Gastroesophageal sphincter (tissue), 4 donors: ENCODE measurements at regions not wholly inside any gene's neighbourhood (a gene's known extent, or its start where the extent isn't known, plus 50 kb on each side); places are given as distances from the start of the nearest gene placed in this dataset.

ENCODE experiments used
- ATAC-seq: fragments of 150-250 bp; one replicate; pipeline ENCODE4 v1.9.1; 2016; ENCODE audit warnings: mild to moderate bottlenecking, moderate library complexity
- H3K27ac ChIP-seq, 4 donors: fragments of 200-600 bp; sonication (generic) in 3 of 4; 1 replicate in 3 of 4; 2 replicates in 1 of 4; pipeline ENCODE4 v1.5.1; 2016 to 2019
- H3K27me3 ChIP-seq: fragments of 200-600 bp; sonication (generic); one replicate; pipeline ENCODE4 v1.5.1; 2019
- H3K36me3 ChIP-seq, 2 donors: fragments of 200-600 bp; sonication (generic); one replicate each; pipeline ENCODE4 v1.5.1; 2019; ENCODE audit warnings: control low read depth in 1 of 2
- H3K4me1 ChIP-seq, 3 donors: fragments of 200-600 bp; sonication (generic); 1 replicate in 2 of 3; 2 replicates in 1 of 3; pipeline ENCODE4 v1.5.1; 2016 to 2019; ENCODE audit warnings: control low read depth in 2 of 3
- H3K4me3 ChIP-seq, 2 donors: fragments of 200-600 bp; sonication (generic); one replicate each; pipeline ENCODE4 v1.5.1; 2019; ENCODE audit warnings: mild to moderate bottlenecking in 1 of 2, moderate library complexity in 1 of 2
- H3K9me3 ChIP-seq, 3 donors: fragments of 200-600 bp; sonication (generic); one replicate each; pipeline ENCODE4 v1.5.1; 2017 to 2019; ENCODE audit warnings: control low read depth in 2 of 3
- CTCF ChIP-seq, 4 experiments: fragments of 200-600 bp in 2 of 4; fragments of 450-650 bp in 2 of 4; sonication (generic) in 1 of 4; IDR thresholded peaks; one replicate each; pipeline ENCODE4 v1.5.1; 2017 to 2019; ENCODE audit warnings: antibody characterized with exemption in 4 of 4, mild to moderate bottlenecking in 2 of 4, moderate library complexity in 2 of 4
- EP300 ChIP-seq: sonication (generic); formaldehyde crosslinking; IDR thresholded peaks from one replicate; pipeline ENCODE4 v1.6.1; 2017; ENCODE audit warnings: antibody characterized with exemption, mild to moderate bottlenecking
- POLR2A ChIP-seq, 2 donors: fragments of 450-650 bp; IDR thresholded peaks; one replicate each; pipeline ENCODE4 v1.6.1; 2017; ENCODE audit warnings: antibody characterized with exemption in 2 of 2, mild to moderate bottlenecking in 2 of 2, moderate library complexity in 1 of 2
- POLR2AphosphoS5 ChIP-seq: sonication (generic); formaldehyde crosslinking; IDR thresholded peaks from one replicate; pipeline ENCODE4 v1.6.1; 2017; ENCODE audit warnings: antibody characterized with exemption
- WGBS, 2 donors: methylation state at CpG; one replicate each; pipeline ENCODE4 v1.1.5; 2018; ENCODE audit warnings: low coverage in 1 of 2; 5-methylcytosine and 5-hydroxymethylcytosine counted together

DNA sequence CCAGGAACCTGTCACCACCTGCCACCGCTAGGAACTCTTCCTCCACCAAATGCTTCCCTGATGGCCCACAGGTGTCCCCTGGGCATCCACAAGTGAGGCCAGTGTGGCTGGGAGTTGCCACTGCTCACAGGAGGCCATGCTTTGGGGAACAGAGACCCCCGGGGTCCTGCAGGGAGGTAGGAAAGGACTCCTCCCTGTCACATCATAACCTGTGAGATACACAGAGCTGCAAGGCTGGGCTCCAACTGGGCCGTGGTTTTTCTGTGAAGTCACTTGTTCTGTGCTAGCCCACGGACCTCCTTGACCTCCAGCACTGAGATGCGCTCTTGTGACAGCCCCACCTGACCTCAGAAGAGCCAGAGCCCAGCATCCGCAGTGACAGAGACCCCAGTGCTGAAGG is 311.2 kb downstream of the C16orf95 start:
- no peaks in the 10 kb centered on the region for H3K4me1 ChIP-seq
- H3K27me3 ChIP-seq, result peaks cover 38% of the 10 kb centered on the region
- ATAC-seq, result no peak
- WGBS, 2 donors, result no CpG with 5 or more reads among the region's 6 CpGs
- no peaks in the 10 kb centered on the region for H3K36me3 ChIP-seq
- peaks cover 0 to 10% (median 0%) of the 10 kb centered on the region in 3 donors for H3K9me3 ChIP-seq
- no peak overlapping the region for H3K27ac ChIP-seq
- TF ChIP-seq POLR2AphosphoS5, result no peak
- TF ChIP-seq CTCF (IDR thresholded peaks at IDR 0.05), result no peak
- TF ChIP-seq EP300, result no peak
- no peak for TF ChIP-seq POLR2A (IDR thresholded peaks at IDR 0.05)
- no peak overlapping the region for H3K4me3 ChIP-seq

DNA sequence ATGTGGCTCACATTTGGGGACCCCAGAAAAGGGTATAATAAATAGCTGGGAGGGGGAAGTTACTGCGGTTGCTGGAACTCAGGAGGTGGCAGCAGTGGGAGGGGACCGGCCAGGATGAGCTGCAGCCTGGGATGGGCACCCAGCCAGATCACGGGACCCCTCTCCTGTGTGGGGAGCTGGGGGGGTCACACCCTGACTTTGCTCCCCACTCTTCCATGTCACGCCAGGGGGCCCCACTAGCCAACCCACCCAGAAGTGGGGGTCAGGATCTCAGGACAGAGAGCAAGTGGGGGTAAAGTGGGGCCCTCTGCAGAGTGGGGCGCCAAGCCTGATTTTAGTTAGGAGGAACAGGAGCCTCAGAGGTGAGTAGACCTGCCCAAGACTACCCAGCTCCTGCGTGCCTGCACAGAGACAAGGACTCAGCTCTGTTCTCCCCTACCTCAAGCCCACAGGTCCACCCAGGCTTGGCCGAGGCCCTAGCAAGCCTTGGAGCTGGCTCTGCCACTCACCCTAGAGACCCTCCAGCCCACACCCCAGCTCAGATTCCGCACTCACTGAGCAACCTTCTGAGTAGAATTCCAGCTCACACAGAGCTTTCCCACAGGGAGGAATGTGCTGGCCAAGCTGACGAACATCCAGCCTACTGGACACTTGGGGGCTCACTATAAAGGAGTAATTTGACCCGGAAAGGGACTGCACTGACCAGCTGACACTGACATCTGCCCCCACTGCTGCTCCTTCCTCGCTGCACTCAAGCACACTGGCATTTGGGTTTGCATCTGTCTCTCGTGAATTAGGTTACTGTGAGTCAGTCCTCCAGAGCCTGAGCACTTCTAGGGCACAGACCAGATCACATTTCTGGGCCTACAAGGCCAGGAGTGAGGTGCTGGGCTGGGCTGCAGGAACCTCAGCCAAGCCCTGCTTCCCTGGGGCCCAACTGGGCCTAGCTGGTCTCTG is 310.1 kb downstream of the C16orf95 start:
- H3K27me3 ChIP-seq, result peaks cover 38% of the 10 kb centered on the region
- ATAC-seq, result no peak

GRCh38 chr16:87007907-87008306 is 309.3 kb downstream of the C16orf95 start:
- Histone ChIP-seq H3K4me1 (no peaks in the 10 kb centered on the region), H3K27ac (no peak overlapping the region), H3K4me3 (no peak overlapping the region), H3K9me3 (peaks cover 0 to 8% (median 0%) of the 10 kb centered on the region in 3 donors), H3K27me3 (peaks cover 38% of the 10 kb centered on the region), H3K36me3 (no peaks in the 10 kb centered on the region)
- WGBS, 2 donors, result 95 to 100% methylated on average over 3 to 8 of the region's 10 CpGs
- no peak for ATAC-seq
- TF ChIP-seq EP300, result no peak
- no peak for TF ChIP-seq POLR2AphosphoS5
- no peak for TF ChIP-seq POLR2A (IDR thresholded peaks at IDR 0.05)
- TF ChIP-seq CTCF (IDR thresholded peaks at IDR 0.05), result no peak

More for the DNA sequence above, 310.1 kb downstream of the C16orf95 start:
- WGBS, 2 donors, result 79 to 82% methylated on average over 3 to 7 of the region's 12 CpGs
- H3K27ac ChIP-seq, result no peak overlapping the region
- TF ChIP-seq POLR2A (IDR thresholded peaks at IDR 0.05) (no peak), POLR2AphosphoS5 (no peak), EP300 (no peak), CTCF (IDR thresholded peaks at IDR 0.05) (no peak)
- no peaks in the 10 kb centered on the region for H3K36me3 ChIP-seq
- no peaks in the 10 kb centered on the region for H3K4me1 ChIP-seq
- H3K9me3 ChIP-seq, result peaks cover 0 to 8% (median 0%) of the 10 kb centered on the region in 3 donors
- no peak overlapping the region for H3K4me3 ChIP-seq

DNA sequence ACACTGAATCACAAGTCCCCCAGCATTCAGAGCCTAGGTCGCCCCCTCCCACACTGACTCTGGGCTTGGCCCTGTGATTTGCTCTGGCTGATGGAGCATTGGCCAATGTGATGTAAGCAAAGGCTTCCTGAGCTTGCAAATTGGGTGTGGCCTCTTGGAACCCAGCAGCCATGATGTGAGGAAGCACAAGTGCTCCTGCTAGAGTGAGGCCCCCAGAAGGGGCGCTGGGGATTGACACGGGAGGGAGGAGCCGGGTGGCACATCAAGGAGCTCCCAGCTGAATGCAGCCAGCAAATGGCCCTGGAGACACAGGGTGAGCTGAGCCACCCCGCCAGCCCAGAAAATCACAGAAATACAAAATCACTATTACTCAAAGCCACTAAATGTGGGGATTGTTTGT is 308.5 kb downstream of the C16orf95 start:
- 83 to 100% methylated on average over 3 to 4 of the region's 5 CpGs for WGBS, 2 donors
- H3K36me3 ChIP-seq, result no peaks in the 10 kb centered on the region

More for the DNA sequence above, 308.5 kb downstream of the C16orf95 start:
- peaks cover 0 to 8% (median 0%) of the 10 kb centered on the region in 3 donors for H3K9me3 ChIP-seq
- no peak for ATAC-seq
- TF ChIP-seq POLR2A (IDR thresholded peaks at IDR 0.05) (no peak), POLR2AphosphoS5 (no peak), EP300 (no peak), CTCF (IDR thresholded peaks at IDR 0.05) (no peak)
- peaks cover 43% of the 10 kb centered on the region for H3K27me3 ChIP-seq
- no peak overlapping the region for H3K27ac ChIP-seq
- H3K4me1 ChIP-seq, result no peaks in the 10 kb centered on the region
- no peak overlapping the region for H3K4me3 ChIP-seq
